ENCODE measurements at regions not wholly inside any gene's neighbourhood (a gene's known extent, or its start where the extent isn't known, plus 50 kb on each side); places are given as distances from the start of the nearest gene placed in this dataset.

- DNase-seq, result no peak
- Histone ChIP-seq H3K36me3 (no peaks in the 10 kb centered on the region), H3K4me3 (no peak overlapping the region), H3K27me3 (no peaks in the 10 kb centered on the region), H3K4me1 (no peaks in the 10 kb centered on the region), H3K9me3 (no peaks in the 10 kb centered on the region), H3K27ac (no peak overlapping the region)
- intact Hi-C loops (cut with DNase I), result no loop called here
- WGBS, 2 donors, result 80 to 90% methylated on average over 3 of the region's 3 CpGs
- TF ChIP-seq CTCF (IDR thresholded peaks at IDR 0.05) (no peak), POLR2A (IDR thresholded peaks at IDR 0.05) (no peak), EP300 (IDR thresholded peaks at IDR 0.05) (no peak), POLR2AphosphoS5 (IDR thresholded peaks at IDR 0.05) (no peak)
These were observed 631.1 kb downstream of the ACTL7B start for GRCh38 chr9:108224716-108225115.

GRCh38 chr9:108219664-108220063 is 636.1 kb downstream of the ACTL7B start:
- H3K4me1 ChIP-seq, result no peaks in the 10 kb centered on the region
- H3K4me3 ChIP-seq, result no peak overlapping the region
- no peak for DNase-seq
- WGBS, 2 donors, result 32 to 74% methylated on average over 4 of the region's 4 CpGs
- no peaks in the 10 kb centered on the region for H3K27me3 ChIP-seq
- intact Hi-C loops (cut with DNase I), result no loop called here
- H3K27ac ChIP-seq, result no peak overlapping the region
- no peaks in the 10 kb centered on the region for H3K9me3 ChIP-seq
- TF ChIP-seq POLR2A (IDR thresholded peaks at IDR 0.05) (no peak), POLR2AphosphoS5 (IDR thresholded peaks at IDR 0.05) (no peak), EP300 (IDR thresholded peaks at IDR 0.05) (no peak), CTCF (IDR thresholded peaks at IDR 0.05) (no peak)
- H3K36me3 ChIP-seq, result no peaks in the 10 kb centered on the region

GRCh38 chr9:108217431-108218349 is 638.1 kb downstream of the ACTL7B start:
- H3K27ac ChIP-seq, result no peak overlapping the region
- no peak overlapping the region for H3K4me3 ChIP-seq
- no peaks in the 10 kb centered on the region for H3K27me3 ChIP-seq
- no peaks in the 10 kb centered on the region for H3K4me1 ChIP-seq
- H3K9me3 ChIP-seq, result no peaks in the 10 kb centered on the region
- TF ChIP-seq CTCF (IDR thresholded peaks at IDR 0.05) (no peak), POLR2A (IDR thresholded peaks at IDR 0.05) (no peak), EP300 (IDR thresholded peaks at IDR 0.05) (no peak), POLR2AphosphoS5 (IDR thresholded peaks at IDR 0.05) (no peak)
- no peak for DNase-seq
- no peaks in the 10 kb centered on the region for H3K36me3 ChIP-seq
- WGBS, 2 donors, result 74 to 90% methylated on average over 12 of the region's 12 CpGs
- intact Hi-C loops (cut with DNase I), result no loop called here

- WGBS, 2 donors, result 52 to 73% methylated on average over 2 of the region's 2 CpGs
- intact Hi-C loops (cut with DNase I), result no loop called here
- no peaks in the 10 kb centered on the region for H3K27me3 ChIP-seq
- no peaks in the 10 kb centered on the region for H3K9me3 ChIP-seq
- H3K36me3 ChIP-seq, result no peaks in the 10 kb centered on the region
- DNase-seq, result no peak
- H3K4me3 ChIP-seq, result no peak overlapping the region
- no peak overlapping the region for H3K27ac ChIP-seq
- no peak for TF ChIP-seq POLR2A (IDR thresholded peaks at IDR 0.05)
- no peak for TF ChIP-seq POLR2AphosphoS5 (IDR thresholded peaks at IDR 0.05)
- no peak for TF ChIP-seq CTCF (IDR thresholded peaks at IDR 0.05)
- TF ChIP-seq EP300 (IDR thresholded peaks at IDR 0.05), result no peak
- no peaks in the 10 kb centered on the region for H3K4me1 ChIP-seq
These were observed 642.3 kb downstream of the ACTL7B start for GRCh38 chr9:108213511-108213910.
